GM20431 (cell line): ENCODE measurements at regions not wholly inside any gene's neighbourhood (a gene's known extent, or its start where the extent isn't known, plus 50 kb on each side); places are given as distances from the start of the nearest gene placed in this dataset.

ENCODE experiments used
- in situ Hi-C: fragments of 300-500 bp; cut with MseI, MboI; formaldehyde crosslinking; loops from one replicate; pipeline ENCODE4 v1.15.0; 2020; ENCODE audit warnings: low sequenced_read_pairs; ENCODE audit not compliant: unreplicated experiment

- in situ Hi-C loops = no loop called here
These were observed 696.8 kb downstream of the SEMA5A start for GRCh38 chr5:8848997-8849594.

GRCh38 chr5:8851101-8851500, 694.8 kb downstream of the SEMA5A start:
- in situ Hi-C loops = loop anchor here (25.0 kb wide), 1 partner anchor 361 kb away; no protein-coding TSS in a partner anchor

GRCh38 chr5:8857051-8857450, 688.8 kb downstream of the SEMA5A start:
- in situ Hi-C loops = loop anchor here (25.0 kb wide), 1 partner anchor 355 kb away; no protein-coding TSS in a partner anchor

GRCh38 chr5:8861764-8862163, 684.1 kb downstream of the SEMA5A start:
- in situ Hi-C loops = loop anchor here (25.0 kb wide), 1 partner anchor 351 kb away; no protein-coding TSS in a partner anchor

- in situ Hi-C loops = loop anchor here (25.0 kb wide), 1 partner anchor 348 kb away; no protein-coding TSS in a partner anchor
These were observed 681.8 kb downstream of the SEMA5A start for GRCh38 chr5:8864053-8864452.

- in situ Hi-C loops = loop anchor here (25.0 kb wide), 1 partner anchor 347 kb away; no protein-coding TSS in a partner anchor
These were observed 680.6 kb downstream of the SEMA5A start for GRCh38 chr5:8865266-8865665.

- in situ Hi-C loops = loop anchor here (25.0 kb wide), 1 partner anchor 346 kb away; no protein-coding TSS in a partner anchor
These were observed 680.0 kb downstream of the SEMA5A start for GRCh38 chr5:8865686-8866374.

GRCh38 chr5:8868283-8868682, 677.6 kb downstream of the SEMA5A start:
- in situ Hi-C loops = loop anchor here (25.0 kb wide), 1 partner anchor 344 kb away; no protein-coding TSS in a partner anchor

- in situ Hi-C loops = loop anchor here (25.0 kb wide), 1 partner anchor 342 kb away; no protein-coding TSS in a partner anchor
These were observed 675.9 kb downstream of the SEMA5A start for GRCh38 chr5:8869932-8870331.

GRCh38 chr5:8870349-8870958, 675.4 kb downstream of the SEMA5A start:
- in situ Hi-C loops = loop anchor here (25.0 kb wide), 1 partner anchor 342 kb away; no protein-coding TSS in a partner anchor

- in situ Hi-C loops = loop anchor here (25.0 kb wide), 1 partner anchor 341 kb away; no protein-coding TSS in a partner anchor
These were observed 674.9 kb downstream of the SEMA5A start for GRCh38 chr5:8870959-8871355.

- in situ Hi-C loops = loop anchor here (25.0 kb wide), 1 partner anchor 341 kb away; no protein-coding TSS in a partner anchor
These were observed 674.4 kb downstream of the SEMA5A start for GRCh38 chr5:8871446-8871845.

- in situ Hi-C loops = no loop called here
These were observed 670.2 kb downstream of the SEMA5A start for GRCh38 chr5:8875722-8876121.

GRCh38 chr5:8879248-8879647, 666.6 kb downstream of the SEMA5A start:
- in situ Hi-C loops = no loop called here

GRCh38 chr5:8884029-8884428, 661.8 kb downstream of the SEMA5A start:
- in situ Hi-C loops = no loop called here

- in situ Hi-C loops = no loop called here
These were observed 652.9 kb downstream of the SEMA5A start for GRCh38 chr5:8892926-8893325.

GRCh38 chr5:8894031-8894430, 651.8 kb downstream of the SEMA5A start:
- in situ Hi-C loops = no loop called here

- in situ Hi-C loops = no loop called here
These were observed 650.8 kb downstream of the SEMA5A start for GRCh38 chr5:8895062-8895461.

- in situ Hi-C loops = no loop called here
These were observed 650.3 kb downstream of the SEMA5A start for GRCh38 chr5:8895599-8895998.

- in situ Hi-C loops = no loop called here
These were observed 648.6 kb downstream of the SEMA5A start for GRCh38 chr5:8897316-8897715.

- in situ Hi-C loops = no loop called here
These were observed 640.9 kb downstream of the SEMA5A start for GRCh38 chr5:8905021-8905420.
